ENCODE measurements at regions not wholly inside any gene's neighbourhood (a gene's known extent, or its start where the extent isn't known, plus 50 kb on each side); places are given as distances from the start of the nearest gene placed in this dataset.

DNA sequence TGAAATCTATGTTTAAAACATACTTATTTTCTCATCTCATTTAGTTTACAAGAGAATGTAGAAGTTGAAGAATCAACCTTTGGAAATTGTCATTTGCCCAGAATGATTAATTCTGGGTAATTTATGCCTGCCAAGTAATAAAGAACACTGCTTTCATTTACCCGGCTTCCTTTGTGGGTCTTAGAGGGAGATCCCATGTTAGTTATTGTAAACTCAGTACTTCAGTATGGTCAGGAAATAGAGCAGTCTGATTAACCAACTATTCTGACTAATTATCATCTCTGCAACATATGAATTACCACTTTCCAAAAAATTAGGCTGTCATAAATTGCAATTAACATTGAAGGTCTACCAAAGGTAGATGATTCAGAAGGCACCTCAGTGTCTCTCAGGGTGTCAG, 324.5 kb downstream of the HNRNPD start:
- no peak for DNase-seq
- no peaks in the 10 kb centered on the region for H3K9me3 ChIP-seq
- H3K36me3 ChIP-seq: no peaks in the 10 kb centered on the region
- no peak overlapping the region for H3K4me3 ChIP-seq
- intact Hi-C loops (cut with DNase I; ENCODE audit: low total_unique reads): no loop called here
- TF ChIP-seq EP300 (IDR thresholded peaks at IDR 0.05) (no peak), POLR2AphosphoS5 (IDR thresholded peaks at IDR 0.05) (no peak), POLR2A (IDR thresholded peaks at IDR 0.05) (no peak)
- TF ChIP-seq, protein P1, sequence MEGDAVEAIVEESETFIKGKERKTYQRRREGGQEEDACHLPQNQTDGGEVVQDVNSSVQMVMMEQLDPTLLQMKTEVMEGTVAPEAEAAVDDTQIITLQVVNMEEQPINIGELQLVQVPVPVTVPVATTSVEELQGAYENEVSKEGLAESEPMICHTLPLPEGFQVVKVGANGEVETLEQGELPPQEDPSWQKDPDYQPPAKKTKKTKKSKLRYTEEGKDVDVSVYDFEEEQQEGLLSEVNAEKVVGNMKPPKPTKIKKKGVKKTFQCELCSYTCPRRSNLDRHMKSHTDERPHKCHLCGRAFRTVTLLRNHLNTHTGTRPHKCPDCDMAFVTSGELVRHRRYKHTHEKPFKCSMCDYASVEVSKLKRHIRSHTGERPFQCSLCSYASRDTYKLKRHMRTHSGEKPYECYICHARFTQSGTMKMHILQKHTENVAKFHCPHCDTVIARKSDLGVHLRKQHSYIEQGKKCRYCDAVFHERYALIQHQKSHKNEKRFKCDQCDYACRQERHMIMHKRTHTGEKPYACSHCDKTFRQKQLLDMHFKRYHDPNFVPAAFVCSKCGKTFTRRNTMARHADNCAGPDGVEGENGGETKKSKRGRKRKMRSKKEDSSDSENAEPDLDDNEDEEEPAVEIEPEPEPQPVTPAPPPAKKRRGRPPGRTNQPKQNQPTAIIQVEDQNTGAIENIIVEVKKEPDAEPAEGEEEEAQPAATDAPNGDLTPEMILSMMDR (IDR thresholded peaks at IDR 0.05): no peak
- 39 to 70% (median 59%) methylated on average over 1 of the region's 1 CpG for WGBS, 5 donors
- peaks cover 0 to 37% (median 5%) of the 10 kb centered on the region in 3 donors for H3K27me3 ChIP-seq
- peaks cover 0 to 9% (median 5%) of the 10 kb centered on the region in 4 donors for H3K4me1 ChIP-seq
- H3K27ac ChIP-seq: no peak overlapping the region

- TF ChIP-seq, protein P1 (IDR thresholded peaks at IDR 0.05): no peak
- TF ChIP-seq POLR2AphosphoS5 (IDR thresholded peaks at IDR 0.05) (no peak), POLR2A (IDR thresholded peaks at IDR 0.05) (no peak), EP300 (IDR thresholded peaks at IDR 0.05) (no peak)
- Histone ChIP-seq H3K36me3 (no peaks in the 10 kb centered on the region), H3K9me3 (no peaks in the 10 kb centered on the region), H3K4me1 (peaks cover 5 to 22% (median 17%) of the 10 kb centered on the region in 4 donors), H3K27ac (no peak overlapping the region), H3K4me3 (no peak overlapping the region), H3K27me3 (peaks cover 0 to 53% (median 9%) of the 10 kb centered on the region in 3 donors)
- whole genome bisulfite sequencing, 5 donors: 75 to 94% (median 89%) methylated on average over 1 of the region's 1 CpG
- DNase-seq: no peak
- intact Hi-C loops (cut with DNase I; ENCODE audit: low total_unique reads): no loop called here
Measured at GRCh38 chr4:82047731-82048130, 326.1 kb downstream of the HNRNPD start.

DNA sequence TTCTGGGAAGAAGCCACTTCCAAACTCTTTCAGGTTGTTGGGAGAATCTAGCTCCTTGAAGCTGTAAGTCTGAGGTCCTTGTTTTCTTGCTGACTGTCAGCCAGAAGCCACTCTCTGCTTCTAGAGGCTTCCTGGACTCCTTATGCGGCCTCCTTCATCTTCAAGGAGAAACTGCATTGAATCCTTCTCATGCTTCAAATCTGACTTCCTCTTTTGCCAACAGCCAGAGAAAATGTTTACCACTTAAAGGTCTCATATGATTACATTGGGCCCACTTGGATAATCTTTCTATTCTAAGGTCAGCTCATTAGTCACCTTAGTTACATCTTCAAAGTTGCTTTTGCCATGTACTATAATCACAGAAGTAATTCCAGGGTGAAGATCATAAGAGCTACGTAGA, 327.0 kb downstream of the HNRNPD start:
- H3K9me3 ChIP-seq: no peaks in the 10 kb centered on the region
- peaks cover 0 to 58% (median 9%) of the 10 kb centered on the region in 3 donors for H3K27me3 ChIP-seq
- WGBS, 5 donors: 80 to 89% (median 88%) methylated on average over 2 of the region's 2 CpGs
- TF ChIP-seq EP300 (IDR thresholded peaks at IDR 0.05) (no peak), POLR2A (IDR thresholded peaks at IDR 0.05) (no peak), POLR2AphosphoS5 (IDR thresholded peaks at IDR 0.05) (no peak)
- TF ChIP-seq, protein P1 (IDR thresholded peaks at IDR 0.05): no peak
- H3K4me3 ChIP-seq: no peak overlapping the region
- no peaks in the 10 kb centered on the region for H3K36me3 ChIP-seq
- no peak overlapping the region for H3K27ac ChIP-seq
- peaks cover 5 to 22% (median 17%) of the 10 kb centered on the region in 4 donors for H3K4me1 ChIP-seq
- intact Hi-C loops (cut with DNase I; ENCODE audit: low total_unique reads): no loop called here
- DNase-seq: no peak

DNA sequence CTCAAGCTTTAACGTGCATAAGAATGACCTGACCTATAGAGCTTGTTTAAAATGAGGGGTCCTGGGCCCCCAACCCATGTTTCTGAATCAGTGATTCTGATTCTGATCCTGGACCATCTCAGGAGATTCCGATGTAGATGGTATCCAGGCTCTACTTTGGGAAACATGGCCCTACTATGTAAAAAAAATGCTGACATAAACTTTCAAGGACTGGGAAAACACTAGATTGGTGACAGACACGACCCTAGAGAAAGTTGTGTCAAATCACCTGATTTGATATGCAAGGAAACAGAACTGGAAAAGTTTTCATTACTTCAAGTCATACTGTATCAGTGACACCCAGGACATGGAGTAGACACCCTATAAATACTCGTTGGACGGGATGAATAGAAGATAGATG, 328.5 kb downstream of the HNRNPD start:
- no peak for TF ChIP-seq POLR2AphosphoS5 (IDR thresholded peaks at IDR 0.05)
- no peak for TF ChIP-seq EP300 (IDR thresholded peaks at IDR 0.05)
- TF ChIP-seq, protein P1 (IDR thresholded peaks at IDR 0.05): no peak
- no peak for TF ChIP-seq POLR2A (IDR thresholded peaks at IDR 0.05)
- Histone ChIP-seq H3K27ac (no peak overlapping the region), H3K27me3 (peaks cover 0 to 58% (median 9%) of the 10 kb centered on the region in 3 donors), H3K4me3 (no peak overlapping the region), H3K4me1 (peaks cover 5 to 22% (median 17%) of the 10 kb centered on the region in 4 donors), H3K36me3 (no peaks in the 10 kb centered on the region), H3K9me3 (no peaks in the 10 kb centered on the region)
- 59 to 68% (median 65%) methylated on average over 5 of the region's 5 CpGs for WGBS, 5 donors
- DNase-seq: no peak
- intact Hi-C loops (cut with DNase I; ENCODE audit: low total_unique reads): no loop called here
